Caco-2 (cell line): ENCODE measurements at regions not wholly inside any gene's neighbourhood (a gene's known extent, or its start where the extent isn't known, plus 50 kb on each side); places are given as distances from the start of the nearest gene placed in this dataset.

Source experiments
- BruUV-seq: library from RNA; stranded (reverse); fragments of 400-500 nt; replicated peaks from 2 replicates; lab custom pipeline; 2021; lab: Mats Ljungman, UMichigan
- CTCF ChIA-PET: fragments of 300-600 bp; sonication (Branson Sonifier 250); formaldehyde crosslinking; loops from one replicate; lab custom pipeline; 2022; ENCODE audit warnings: antibody characterized with exemption; lab: Charles Lee
- POLR2A ChIA-PET: fragments of 300-600 bp; sonication (Branson Sonifier 250); formaldehyde crosslinking; loops from one replicate; lab custom pipeline; 2022; ENCODE audit warnings: antibody characterized with exemption; lab: Charles Lee
- DNase-seq, 2 experiments: peaks; one replicate each; pipeline versions ENCODE4 v3.0.0 to v3.0.0-alpha.2; 2020 to 2022
- H3K27me3 ChIP-seq: replicated peaks from 2 replicates; pipeline ENCODE4 v1.6.0; 2011; ENCODE audit warnings: low read length; ENCODE audit not compliant: control insufficient read depth, insufficient read depth
- H3K36me3 ChIP-seq: 2 replicates; pipeline ENCODE4 v1.5.1; 2011; ENCODE audit warnings: low read length; ENCODE audit not compliant: control insufficient read depth, insufficient read depth
- H3K4me1 ChIP-seq: fragments of 250-450 bp; sonication (Bioruptor Pico); 2 replicates; pipeline ENCODE4 v1.5.1; 2020; ENCODE audit warnings: mild to moderate bottlenecking
- H3K4me3 ChIP-seq: 2 replicates; pipeline ENCODE4 v1.5.1; 2011; ENCODE audit warnings: low read depth, mild to moderate bottlenecking, control low read depth, low read length
- H3K9me3 ChIP-seq: fragments of 250-450 bp; sonication (Bioruptor Pico); 2 replicates; pipeline ENCODE4 v1.5.1; 2020; ENCODE audit warnings: mild to moderate bottlenecking, moderate library complexity
- H3K27ac Mint-ChIP-seq: one replicate; pipeline ENCODE4 v1.8.0; 2022; ENCODE audit warnings: mixed read lengths; ENCODE audit not compliant: unreplicated experiment
- H3K27me3 Mint-ChIP-seq: one replicate; pipeline ENCODE4 v1.8.0; 2022; ENCODE audit warnings: mixed read lengths; ENCODE audit not compliant: insufficient read depth, unreplicated experiment
- H3K36me3 Mint-ChIP-seq: one replicate; pipeline ENCODE4 v1.8.0; 2022; ENCODE audit warnings: mild to moderate bottlenecking, mixed read lengths; ENCODE audit not compliant: insufficient read depth, unreplicated experiment
- H3K4me1 Mint-ChIP-seq: one replicate; pipeline ENCODE4 v1.8.0; 2022; ENCODE audit warnings: low read depth, mixed read lengths; ENCODE audit not compliant: unreplicated experiment
- H3K4me3 Mint-ChIP-seq: one replicate; pipeline ENCODE4 v1.8.0; 2022; ENCODE audit warnings: mild to moderate bottlenecking, moderate library complexity, mixed read lengths; ENCODE audit not compliant: unreplicated experiment
- H3K9me3 Mint-ChIP-seq: one replicate; pipeline ENCODE4 v1.8.0; 2022; ENCODE audit warnings: mixed read lengths; ENCODE audit not compliant: unreplicated experiment
- intact Hi-C: fragments of 100-400 bp; cut with micrococcal nuclease; formaldehyde crosslinking; loops from one replicate; pipeline ENCODE4 v1.10.0; 2022; ENCODE audit not compliant: unreplicated experiment
- TF ChIP-seq, protein P1 (sequence below), 2 experiments: fragments of 200-600 bp in 1 of 2; IDR thresholded peaks; 1 replicate in 1 of 2; 2 replicates in 1 of 2; pipeline versions ENCODE4 v1.5.1 to v1.8.0; 2011 to 2022; ENCODE audit warnings: antibody characterized with exemption in 1 of 2, control low read depth in 1 of 2, inconsistent platforms in 1 of 2, low read depth in 1 of 2, low read length in 1 of 2, mild to moderate bottlenecking in 1 of 2, moderate library complexity in 1 of 2; ENCODE audit not compliant: insufficient read depth in 1 of 2, severe bottlenecking in 1 of 2, unreplicated experiment in 1 of 2

DNA sequence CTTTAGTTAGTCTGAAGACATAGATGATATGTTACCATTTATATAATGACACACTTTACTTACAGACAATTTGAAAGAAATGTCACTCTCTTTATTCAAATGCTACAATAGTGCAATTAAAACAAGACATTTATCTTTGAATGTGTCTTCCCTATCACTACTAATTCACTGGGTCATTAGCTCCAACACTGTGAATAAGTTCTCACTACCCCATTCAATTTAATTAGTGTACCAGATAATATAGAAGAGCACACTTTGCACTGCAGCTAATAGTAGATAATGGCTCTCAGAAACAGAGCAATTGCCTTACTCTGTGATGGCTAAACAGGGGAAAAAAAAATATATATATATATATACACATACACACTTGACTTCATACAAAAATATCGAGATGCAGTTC is 497.0 kb downstream of the DTWD2 start:
- Histone ChIP-seq H3K27me3 (no peaks in the 10 kb centered on the region), H3K9me3 (no peaks in the 10 kb centered on the region), H3K36me3 (no peaks in the 10 kb centered on the region), H3K4me1 (no peaks in the 10 kb centered on the region), H3K4me3 (no peak overlapping the region)
- H3K27ac Mint-ChIP-seq = no peak overlapping the region
- ChIA-PET POLR2A (no interaction called here), CTCF (no interaction called here)
- no peaks in the 10 kb centered on the region for H3K9me3 Mint-ChIP-seq
- TF ChIP-seq, protein P1, sequence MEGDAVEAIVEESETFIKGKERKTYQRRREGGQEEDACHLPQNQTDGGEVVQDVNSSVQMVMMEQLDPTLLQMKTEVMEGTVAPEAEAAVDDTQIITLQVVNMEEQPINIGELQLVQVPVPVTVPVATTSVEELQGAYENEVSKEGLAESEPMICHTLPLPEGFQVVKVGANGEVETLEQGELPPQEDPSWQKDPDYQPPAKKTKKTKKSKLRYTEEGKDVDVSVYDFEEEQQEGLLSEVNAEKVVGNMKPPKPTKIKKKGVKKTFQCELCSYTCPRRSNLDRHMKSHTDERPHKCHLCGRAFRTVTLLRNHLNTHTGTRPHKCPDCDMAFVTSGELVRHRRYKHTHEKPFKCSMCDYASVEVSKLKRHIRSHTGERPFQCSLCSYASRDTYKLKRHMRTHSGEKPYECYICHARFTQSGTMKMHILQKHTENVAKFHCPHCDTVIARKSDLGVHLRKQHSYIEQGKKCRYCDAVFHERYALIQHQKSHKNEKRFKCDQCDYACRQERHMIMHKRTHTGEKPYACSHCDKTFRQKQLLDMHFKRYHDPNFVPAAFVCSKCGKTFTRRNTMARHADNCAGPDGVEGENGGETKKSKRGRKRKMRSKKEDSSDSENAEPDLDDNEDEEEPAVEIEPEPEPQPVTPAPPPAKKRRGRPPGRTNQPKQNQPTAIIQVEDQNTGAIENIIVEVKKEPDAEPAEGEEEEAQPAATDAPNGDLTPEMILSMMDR (IDR thresholded peaks at IDR 0.05; ENCODE audit: insufficient read depth in 1 of 2, low read depth in 1 of 2, low read length in 1 of 2, severe bottlenecking in 1 of 2, unreplicated experiment in 1 of 2) = no peak
- H3K27me3 Mint-ChIP-seq = no peaks in the 10 kb centered on the region
- no TSS peak for BruUV-seq
- intact Hi-C loops = no loop called here
- no peaks in the 10 kb centered on the region for H3K4me1 Mint-ChIP-seq
- no peak for DNase-seq
- H3K4me3 Mint-ChIP-seq = no peak overlapping the region
- H3K36me3 Mint-ChIP-seq = no peaks in the 10 kb centered on the region

DNA sequence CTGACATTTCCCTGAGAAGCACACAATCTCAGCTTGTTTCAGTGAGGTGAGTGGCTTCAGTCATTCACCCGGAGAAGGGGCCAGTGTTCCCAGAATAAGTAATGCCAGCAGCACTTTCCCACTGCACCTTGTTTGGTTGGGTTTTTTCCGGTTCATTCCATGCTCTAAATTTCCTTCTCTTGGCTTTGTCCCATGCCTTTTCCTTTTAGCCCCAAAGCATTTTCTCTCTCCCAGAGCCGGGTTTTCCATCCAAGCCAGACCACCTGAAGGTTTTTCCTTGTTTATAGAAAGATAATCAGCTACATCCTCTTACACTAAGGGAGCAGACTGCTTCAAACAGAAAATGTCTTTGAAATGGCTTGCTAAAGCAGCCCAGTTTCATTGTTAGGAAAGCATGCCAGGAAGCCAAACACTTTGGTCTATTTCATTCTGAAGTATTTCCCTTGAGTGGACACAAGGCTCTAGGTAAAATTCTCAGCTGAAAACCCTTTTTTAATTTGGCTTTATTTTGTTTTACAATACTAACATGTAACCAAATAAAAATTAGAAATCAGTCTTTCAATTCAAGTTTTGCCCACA is 501.6 kb downstream of the DTWD2 start:
- Mint-ChIP-seq H3K27me3 (no peaks in the 10 kb centered on the region), H3K9me3 (no peaks in the 10 kb centered on the region), H3K4me3 (no peak overlapping the region), H3K36me3 (no peaks in the 10 kb centered on the region), H3K27ac (no peak overlapping the region), H3K4me1 (no peaks in the 10 kb centered on the region)
- Histone ChIP-seq H3K4me1 (no peaks in the 10 kb centered on the region), H3K27me3 (no peaks in the 10 kb centered on the region), H3K9me3 (no peaks in the 10 kb centered on the region), H3K4me3 (no peak overlapping the region), H3K36me3 (no peaks in the 10 kb centered on the region)
- ChIA-PET CTCF (no interaction called here), POLR2A (no interaction called here)
- DNase-seq = no peak
- TF ChIP-seq, protein P1 (IDR thresholded peaks at IDR 0.05; ENCODE audit: insufficient read depth in 1 of 2, low read depth in 1 of 2, low read length in 1 of 2, severe bottlenecking in 1 of 2, unreplicated experiment in 1 of 2) = no peak
- intact Hi-C loops = no loop called here
- BruUV-seq = no TSS peak

DNA sequence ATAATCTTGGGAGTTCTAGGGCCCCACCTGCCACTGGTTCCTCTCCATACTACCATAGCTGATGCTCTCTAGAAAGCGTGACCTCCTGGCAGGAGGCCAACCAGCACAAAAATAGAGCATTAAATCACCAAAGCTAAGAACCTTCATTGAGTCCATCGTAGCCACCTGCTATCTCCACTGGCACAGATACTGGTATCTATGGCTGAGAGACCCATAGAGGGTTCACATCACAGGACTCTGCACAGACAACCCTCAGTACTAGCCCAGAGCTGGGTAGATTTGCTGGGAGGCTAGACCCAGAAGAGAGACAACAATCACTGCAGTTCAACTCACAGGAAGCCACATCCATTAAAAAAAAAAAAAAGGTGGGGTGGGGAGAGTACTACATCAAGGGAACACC is 509.1 kb downstream of the DTWD2 start:
- Histone ChIP-seq H3K36me3 (no peaks in the 10 kb centered on the region), H3K9me3 (no peaks in the 10 kb centered on the region), H3K4me3 (no peak overlapping the region), H3K27me3 (no peaks in the 10 kb centered on the region), H3K4me1 (no peaks in the 10 kb centered on the region)
- no peak for DNase-seq
- CTCF ChIA-PET = no interaction called here
- TF ChIP-seq, protein P1 (IDR thresholded peaks at IDR 0.05; ENCODE audit: insufficient read depth in 1 of 2, low read depth in 1 of 2, low read length in 1 of 2, severe bottlenecking in 1 of 2, unreplicated experiment in 1 of 2) = no peak
- no peaks in the 10 kb centered on the region for H3K36me3 Mint-ChIP-seq
- H3K27ac Mint-ChIP-seq = no peak overlapping the region
- H3K9me3 Mint-ChIP-seq = no peaks in the 10 kb centered on the region
- intact Hi-C loops = no loop called here
- no peak overlapping the region for H3K4me3 Mint-ChIP-seq
- POLR2A ChIA-PET = no interaction called here
- no peaks in the 10 kb centered on the region for H3K4me1 Mint-ChIP-seq
- H3K27me3 Mint-ChIP-seq = peaks cover 2% of the 10 kb centered on the region
- BruUV-seq = no TSS peak
